H9 (cell line): ENCODE measurements at regions not wholly inside any gene's neighbourhood (a gene's known extent, or its start where the extent isn't known, plus 50 kb on each side); places are given as distances from the start of the nearest gene placed in this dataset.
"Not testable (repeated sequence)": the region's sequence is repeated elsewhere in the genome, so short reads cannot be mapped to it uniquely, and the experiment has no call there.

Experiments used
- DNase-seq: peaks from one replicate; pipeline ENCODE4 v3.0.0-alpha.2; 2017
- H2AFZ ChIP-seq: one replicate; pipeline ENCODE4 v1.6.1; 2013; ENCODE audit warnings: mild to moderate bottlenecking, low read length, control low read depth, moderate library complexity
- H2AK5ac ChIP-seq: 2 replicates; pipeline ENCODE4 v1.6.1; 2013; ENCODE audit warnings: low read length, control low read depth, mixed read lengths; ENCODE audit not compliant: insufficient read length
- H2BK120ac ChIP-seq: one replicate; pipeline ENCODE4 v1.6.1; 2013; ENCODE audit warnings: low read depth, mild to moderate bottlenecking, low read length, control low read depth, inconsistent platforms; ENCODE audit not compliant: poor library complexity, severe bottlenecking
- H2BK12ac ChIP-seq: 2 replicates; pipeline ENCODE4 v1.6.1; 2013; ENCODE audit warnings: low read length, control low read depth, mixed read lengths, low read depth; ENCODE audit not compliant: insufficient read length
- H2BK15ac ChIP-seq: 2 replicates; pipeline ENCODE4 v1.6.1; 2013; ENCODE audit warnings: low read depth, low read length, control low read depth
- H2BK20ac ChIP-seq: one replicate; pipeline ENCODE4 v1.6.1; 2013; ENCODE audit warnings: low read depth, mild to moderate bottlenecking, low read length, control low read depth, inconsistent platforms; ENCODE audit not compliant: poor library complexity, severe bottlenecking
- H2BK5ac ChIP-seq: 2 replicates; pipeline ENCODE4 v1.6.1; 2013; ENCODE audit warnings: low read length, control low read depth, mixed read lengths; ENCODE audit not compliant: insufficient read length
- H3K14ac ChIP-seq: 2 replicates; pipeline ENCODE4 v1.6.1; 2013; ENCODE audit warnings: low read length, control low read depth; ENCODE audit not compliant: insufficient read depth
- H3K18ac ChIP-seq: 2 replicates; pipeline ENCODE4 v1.6.1; 2013; ENCODE audit warnings: low read depth, mild to moderate bottlenecking, mixed read lengths, low read length, control low read depth; ENCODE audit not compliant: insufficient read length
- H3K23ac ChIP-seq: 2 replicates; pipeline ENCODE4 v1.6.1; 2013; ENCODE audit warnings: low read length, control low read depth, mixed read lengths, low read depth; ENCODE audit not compliant: insufficient read length
- H3K23me2 ChIP-seq: 2 replicates; pipeline ENCODE4 v1.6.1; 2013; ENCODE audit warnings: low read depth, mild to moderate bottlenecking, mixed read lengths, low read length, control low read depth; ENCODE audit not compliant: insufficient read length, poor library complexity, severe bottlenecking
- H3K27ac ChIP-seq: 2 replicates; pipeline ENCODE4 v1.5.1; 2013; ENCODE audit warnings: low read length, control low read depth, mixed read lengths, low read depth; ENCODE audit not compliant: insufficient read length
- H3K27me3 ChIP-seq: 2 replicates; pipeline ENCODE4 v1.6.1; 2013; ENCODE audit warnings: low read length, control low read depth, inconsistent platforms; ENCODE audit not compliant: insufficient read depth
- H3K4ac ChIP-seq: 2 replicates; pipeline ENCODE4 v1.6.1; 2013; ENCODE audit warnings: low read depth, mild to moderate bottlenecking, control low read depth, inconsistent platforms, low read length, moderate library complexity
- H3K4me1 ChIP-seq: 2 replicates; pipeline ENCODE4 v1.6.1; 2013; ENCODE audit warnings: low read length, control low read depth, inconsistent platforms; ENCODE audit not compliant: insufficient read depth
- H3K4me2 ChIP-seq: 2 replicates; pipeline ENCODE4 v1.6.1; 2013; ENCODE audit warnings: low read length, control low read depth, mixed read lengths; ENCODE audit not compliant: insufficient read length, insufficient read depth
- H3K56ac ChIP-seq: 2 replicates; pipeline ENCODE4 v1.6.1; 2013; ENCODE audit warnings: low read depth, mild to moderate bottlenecking, mixed read lengths, low read length, control low read depth; ENCODE audit not compliant: insufficient read length
- H3K79me1 ChIP-seq: 2 replicates; pipeline ENCODE4 v1.6.1; 2013; ENCODE audit warnings: low read depth, mild to moderate bottlenecking, moderate library complexity, low read length, control low read depth, inconsistent platforms; ENCODE audit not compliant: insufficient read depth, poor library complexity, severe bottlenecking
- H3K79me2 ChIP-seq: 2 replicates; pipeline ENCODE4 v1.6.1; 2013; ENCODE audit warnings: low read length, control low read depth, inconsistent platforms; ENCODE audit not compliant: insufficient read depth
- H3K9ac ChIP-seq: 2 replicates; pipeline ENCODE4 v1.6.1; 2013; ENCODE audit warnings: low read length, control low read depth, mixed read lengths; ENCODE audit not compliant: insufficient read length; ENCODE audit errors: extremely low read depth
- H3K9me3 ChIP-seq: one replicate; pipeline ENCODE4 v1.6.1; 2013; ENCODE audit warnings: low read depth, low read length, inconsistent platforms; ENCODE audit not compliant: control insufficient read depth
- H3T11ph ChIP-seq: one replicate; pipeline ENCODE4 v1.6.1; 2013; ENCODE audit warnings: mild to moderate bottlenecking, low read length, control low read depth, inconsistent platforms
- H4K20me1 ChIP-seq: one replicate; pipeline ENCODE4 v1.6.1; 2013; ENCODE audit not compliant: control insufficient read depth, insufficient read length, insufficient read depth
- H4K5ac ChIP-seq: 2 replicates; pipeline ENCODE4 v1.6.1; 2013; ENCODE audit warnings: low read depth, mild to moderate bottlenecking, mixed read lengths, low read length, control low read depth; ENCODE audit not compliant: insufficient read length
- H4K8ac ChIP-seq: replicated peaks from 2 replicates; pipeline ENCODE4 v1.6.1; 2013; ENCODE audit warnings: low read length, control low read depth, mixed read lengths, low read depth; ENCODE audit not compliant: insufficient read length
- H4K91ac ChIP-seq: 2 replicates; pipeline ENCODE4 v1.6.1; 2013; ENCODE audit warnings: low read depth, mild to moderate bottlenecking, moderate library complexity, mixed read lengths, low read length, control low read depth; ENCODE audit not compliant: insufficient read length
- H3K27ac Mint-ChIP-seq, 3 experiments: 2 replicates in 2 of 3; 3 replicates in 1 of 3; pipeline ENCODE4 v1.8.0; 2020 to 2021; ENCODE audit warnings: mixed read lengths in 3 of 3, mild to moderate bottlenecking in 1 of 3, moderate library complexity in 1 of 3
- H3K27me3 Mint-ChIP-seq: 2 replicates; pipeline ENCODE4 v1.8.0; 2021; ENCODE audit warnings: low read depth, mild to moderate bottlenecking, moderate library complexity, mixed read lengths
- H3K36me3 Mint-ChIP-seq, 3 experiments: 2 replicates in 2 of 3; 3 replicates in 1 of 3; pipeline ENCODE4 v1.8.0; 2020 to 2021; ENCODE audit warnings: low read depth in 3 of 3, mixed read lengths in 3 of 3; ENCODE audit not compliant: insufficient read depth in 1 of 3
- H3K4me1 Mint-ChIP-seq, 2 experiments: 2 replicates each; pipeline ENCODE4 v1.8.0; 2020; ENCODE audit warnings: mixed read lengths in 2 of 2
- H3K4me3 Mint-ChIP-seq, 2 experiments: 2 replicates in 1 of 2; 3 replicates in 1 of 2; pipeline ENCODE4 v1.8.0; 2020 to 2021; ENCODE audit warnings: mild to moderate bottlenecking in 2 of 2, mixed read lengths in 2 of 2, moderate library complexity in 1 of 2
- H3K9me3 Mint-ChIP-seq, 2 experiments: 2 replicates in 1 of 2; 3 replicates in 1 of 2; pipeline ENCODE4 v1.8.0; 2020; ENCODE audit warnings: mild to moderate bottlenecking in 2 of 2, mixed read lengths in 2 of 2, moderate library complexity in 1 of 2
- WGBS: extraction: QIAGEN DNeasy Blood & Tissue Kit; methylation state at CpG from one replicate; pipeline ENCODE4 v1.1.7; 2013; ENCODE audit warnings: missing lambda C conversion rate, low lambda C conversion rate, mixed read lengths; ENCODE audit not compliant: insufficient read length; ENCODE audit errors: extremely low coverage; 5-methylcytosine and 5-hydroxymethylcytosine counted together
- TF ChIP-seq, protein P1 (sequence below): fragments of 200-600 bp; sonication (generic); conservative IDR thresholded peaks from 3 replicates; pipeline ENCODE4 v1.8.0; 2021; ENCODE audit warnings: antibody characterized with exemption, mild to moderate bottlenecking

DNA sequence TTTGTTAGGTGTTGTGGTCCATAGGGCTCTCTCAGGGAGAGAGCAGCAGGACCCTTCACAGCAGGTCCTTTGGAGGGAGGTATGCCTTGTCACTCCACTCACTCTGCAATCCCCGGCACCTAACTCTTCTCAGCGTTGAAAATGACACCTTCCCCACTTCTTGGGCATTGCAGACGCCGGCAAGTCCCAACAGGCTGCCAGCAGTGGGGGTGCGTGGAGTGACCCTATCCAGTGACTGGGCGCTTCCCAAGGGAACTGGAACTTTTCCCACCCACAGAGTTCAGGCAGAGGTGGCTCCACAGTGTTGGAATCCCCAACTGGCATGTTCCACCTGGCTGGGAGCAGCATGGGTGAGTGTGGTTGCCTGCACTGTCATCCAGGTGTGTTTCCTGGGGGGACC lies 705.1 kb upstream of the FRG1 start:
- H3K4me3 Mint-ChIP-seq = no peak overlapping the region
- no peaks in the 10 kb centered on the region for H3K9me3 ChIP-seq
- H3K27me3 Mint-ChIP-seq = no peaks in the 10 kb centered on the region
- no peak overlapping the region for H2AK5ac ChIP-seq
- peaks cover 20 to 51% of the 10 kb centered on the region in 2 experiments for H3K9me3 Mint-ChIP-seq
- no peaks in the 10 kb centered on the region for H3K23me2 ChIP-seq
- no peak for DNase-seq
- TF ChIP-seq, protein P1, sequence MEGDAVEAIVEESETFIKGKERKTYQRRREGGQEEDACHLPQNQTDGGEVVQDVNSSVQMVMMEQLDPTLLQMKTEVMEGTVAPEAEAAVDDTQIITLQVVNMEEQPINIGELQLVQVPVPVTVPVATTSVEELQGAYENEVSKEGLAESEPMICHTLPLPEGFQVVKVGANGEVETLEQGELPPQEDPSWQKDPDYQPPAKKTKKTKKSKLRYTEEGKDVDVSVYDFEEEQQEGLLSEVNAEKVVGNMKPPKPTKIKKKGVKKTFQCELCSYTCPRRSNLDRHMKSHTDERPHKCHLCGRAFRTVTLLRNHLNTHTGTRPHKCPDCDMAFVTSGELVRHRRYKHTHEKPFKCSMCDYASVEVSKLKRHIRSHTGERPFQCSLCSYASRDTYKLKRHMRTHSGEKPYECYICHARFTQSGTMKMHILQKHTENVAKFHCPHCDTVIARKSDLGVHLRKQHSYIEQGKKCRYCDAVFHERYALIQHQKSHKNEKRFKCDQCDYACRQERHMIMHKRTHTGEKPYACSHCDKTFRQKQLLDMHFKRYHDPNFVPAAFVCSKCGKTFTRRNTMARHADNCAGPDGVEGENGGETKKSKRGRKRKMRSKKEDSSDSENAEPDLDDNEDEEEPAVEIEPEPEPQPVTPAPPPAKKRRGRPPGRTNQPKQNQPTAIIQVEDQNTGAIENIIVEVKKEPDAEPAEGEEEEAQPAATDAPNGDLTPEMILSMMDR = no peak
- H3K27ac ChIP-seq = no peak overlapping the region
- no peak overlapping the region for H3K4me2 ChIP-seq
- H3K36me3 Mint-ChIP-seq = peaks cover 0 to 7% (median 4%) of the 10 kb centered on the region in 3 experiments; a peak in 3 of 7 replicates
- no peaks in the 10 kb centered on the region for H3K4me1 Mint-ChIP-seq
- WGBS = no CpG with 5 or more reads among the region's 6 CpGs
- H3K14ac ChIP-seq = no peak overlapping the region
- no peak overlapping the region for H4K5ac ChIP-seq
- H3K18ac ChIP-seq = no peak overlapping the region
- H3K9ac ChIP-seq = no peak overlapping the region
- no peak overlapping the region for H2BK5ac ChIP-seq
- H2BK15ac ChIP-seq = no peak overlapping the region
- H3K4ac ChIP-seq = no peak overlapping the region
- H3T11ph ChIP-seq = no peak overlapping the region
- no peak overlapping the region for H2AFZ ChIP-seq
- H3K79me2 ChIP-seq = no peaks in the 10 kb centered on the region
- H3K27ac Mint-ChIP-seq = no peak overlapping the region
- H4K20me1 ChIP-seq = no peaks in the 10 kb centered on the region
- no peak overlapping the region for H4K91ac ChIP-seq
- H2BK12ac ChIP-seq = no peak overlapping the region
- no peaks in the 10 kb centered on the region for H3K79me1 ChIP-seq
- H4K8ac ChIP-seq = no peak overlapping the region
- no peaks in the 10 kb centered on the region for H3K4me1 ChIP-seq
- H3K27me3 ChIP-seq = no peaks in the 10 kb centered on the region
- no peak overlapping the region for H3K56ac ChIP-seq
- H2BK120ac ChIP-seq = no peak overlapping the region
- no peak overlapping the region for H3K23ac ChIP-seq
- H2BK20ac ChIP-seq = no peak overlapping the region

DNA sequence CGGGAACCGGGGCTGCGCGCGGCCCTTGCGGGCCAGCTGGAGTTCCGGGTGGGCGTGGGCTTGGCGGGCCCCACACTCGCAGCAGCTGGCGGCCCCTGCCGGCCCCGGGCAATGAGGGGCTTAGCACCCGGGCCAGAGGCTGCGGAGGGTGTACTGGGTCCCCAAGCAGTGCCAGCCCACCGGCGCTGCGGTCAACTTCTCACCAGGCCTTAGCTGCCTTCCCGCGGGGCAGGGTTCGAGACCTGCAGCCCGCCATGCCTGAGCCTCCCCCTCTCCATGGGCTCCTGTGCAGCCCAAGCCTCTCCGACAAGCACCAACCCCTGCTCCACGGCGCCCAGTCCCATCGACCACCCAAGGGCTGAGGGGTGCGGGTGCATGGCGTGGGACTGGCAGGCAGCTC lies 704.4 kb upstream of the FRG1 start:
- not testable (repeated sequence) for H3K4me1 ChIP-seq, H2AFZ ChIP-seq, DNase-seq, H3T11ph ChIP-seq, H4K20me1 ChIP-seq, H3K4me3 Mint-ChIP-seq, H2BK5ac ChIP-seq, H4K8ac ChIP-seq, H4K91ac ChIP-seq, H2BK12ac ChIP-seq, H3K9me3 ChIP-seq, H2AK5ac ChIP-seq, H2BK15ac ChIP-seq, H3K27ac Mint-ChIP-seq, H3K27me3 ChIP-seq, H3K36me3 Mint-ChIP-seq, H2BK20ac ChIP-seq, H3K4ac ChIP-seq, H3K79me1 ChIP-seq, H3K14ac ChIP-seq, H3K23ac ChIP-seq, H3K9ac ChIP-seq, H3K23me2 ChIP-seq, H3K27me3 Mint-ChIP-seq, H3K4me1 Mint-ChIP-seq, H3K27ac ChIP-seq, H3K4me2 ChIP-seq, H2BK120ac ChIP-seq, H4K5ac ChIP-seq, H3K79me2 ChIP-seq, H3K56ac ChIP-seq, H3K18ac ChIP-seq
- H3K9me3 Mint-ChIP-seq = peaks cover 21 to 58% of the 10 kb centered on the region in 2 experiments
- no CpG with 5 or more reads among the region's 28 CpGs for WGBS
